ENCODE measurements at regions not wholly inside any gene's neighbourhood (a gene's known extent, or its start where the extent isn't known, plus 50 kb on each side); places are given as distances from the start of the nearest gene placed in this dataset.

DNA sequence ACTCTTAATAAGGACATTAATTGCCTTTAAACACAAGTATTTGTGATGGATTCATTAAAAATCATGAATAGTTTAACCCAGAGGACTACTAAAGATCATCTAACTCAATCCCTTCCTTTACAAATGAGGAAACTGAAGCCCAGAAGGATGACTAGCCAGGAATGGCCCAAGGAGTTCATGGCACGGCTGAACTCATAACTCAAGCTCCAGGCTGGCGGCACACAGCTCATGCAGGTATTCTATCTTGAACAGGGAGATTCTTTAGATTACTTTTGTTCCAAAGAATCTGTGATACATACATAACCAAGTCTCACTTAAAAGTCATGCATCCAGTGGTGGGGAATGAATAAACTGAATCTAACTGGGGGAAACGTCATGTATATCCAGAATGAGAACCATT is 495.5 kb downstream of the ACTL7B start:
- TF ChIP-seq, protein P1, sequence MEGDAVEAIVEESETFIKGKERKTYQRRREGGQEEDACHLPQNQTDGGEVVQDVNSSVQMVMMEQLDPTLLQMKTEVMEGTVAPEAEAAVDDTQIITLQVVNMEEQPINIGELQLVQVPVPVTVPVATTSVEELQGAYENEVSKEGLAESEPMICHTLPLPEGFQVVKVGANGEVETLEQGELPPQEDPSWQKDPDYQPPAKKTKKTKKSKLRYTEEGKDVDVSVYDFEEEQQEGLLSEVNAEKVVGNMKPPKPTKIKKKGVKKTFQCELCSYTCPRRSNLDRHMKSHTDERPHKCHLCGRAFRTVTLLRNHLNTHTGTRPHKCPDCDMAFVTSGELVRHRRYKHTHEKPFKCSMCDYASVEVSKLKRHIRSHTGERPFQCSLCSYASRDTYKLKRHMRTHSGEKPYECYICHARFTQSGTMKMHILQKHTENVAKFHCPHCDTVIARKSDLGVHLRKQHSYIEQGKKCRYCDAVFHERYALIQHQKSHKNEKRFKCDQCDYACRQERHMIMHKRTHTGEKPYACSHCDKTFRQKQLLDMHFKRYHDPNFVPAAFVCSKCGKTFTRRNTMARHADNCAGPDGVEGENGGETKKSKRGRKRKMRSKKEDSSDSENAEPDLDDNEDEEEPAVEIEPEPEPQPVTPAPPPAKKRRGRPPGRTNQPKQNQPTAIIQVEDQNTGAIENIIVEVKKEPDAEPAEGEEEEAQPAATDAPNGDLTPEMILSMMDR (conservative IDR thresholded peaks at IDR 0.05; ENCODE audit: low read depth in 2 of 2) = no peak
- TF ChIP-seq EZH2 (IDR thresholded peaks at IDR 0.05; ENCODE audit: low read depth, unreplicated experiment) (no peak), CREB1 (CRISPR knock-in tag; IDR thresholded peaks at IDR 0.05; ENCODE audit: low read depth) (no peak), EZH2phosphoT487 (IDR thresholded peaks at IDR 0.05; ENCODE audit: unreplicated experiment) (no peak), POLR2AphosphoS5 (IDR thresholded peaks at IDR 0.05; ENCODE audit: low read depth) (no peak), STAT1 (IDR thresholded peaks at IDR 0.05; ENCODE audit: unreplicated experiment) (no peak)
- TF ChIP-seq, protein P2, sequence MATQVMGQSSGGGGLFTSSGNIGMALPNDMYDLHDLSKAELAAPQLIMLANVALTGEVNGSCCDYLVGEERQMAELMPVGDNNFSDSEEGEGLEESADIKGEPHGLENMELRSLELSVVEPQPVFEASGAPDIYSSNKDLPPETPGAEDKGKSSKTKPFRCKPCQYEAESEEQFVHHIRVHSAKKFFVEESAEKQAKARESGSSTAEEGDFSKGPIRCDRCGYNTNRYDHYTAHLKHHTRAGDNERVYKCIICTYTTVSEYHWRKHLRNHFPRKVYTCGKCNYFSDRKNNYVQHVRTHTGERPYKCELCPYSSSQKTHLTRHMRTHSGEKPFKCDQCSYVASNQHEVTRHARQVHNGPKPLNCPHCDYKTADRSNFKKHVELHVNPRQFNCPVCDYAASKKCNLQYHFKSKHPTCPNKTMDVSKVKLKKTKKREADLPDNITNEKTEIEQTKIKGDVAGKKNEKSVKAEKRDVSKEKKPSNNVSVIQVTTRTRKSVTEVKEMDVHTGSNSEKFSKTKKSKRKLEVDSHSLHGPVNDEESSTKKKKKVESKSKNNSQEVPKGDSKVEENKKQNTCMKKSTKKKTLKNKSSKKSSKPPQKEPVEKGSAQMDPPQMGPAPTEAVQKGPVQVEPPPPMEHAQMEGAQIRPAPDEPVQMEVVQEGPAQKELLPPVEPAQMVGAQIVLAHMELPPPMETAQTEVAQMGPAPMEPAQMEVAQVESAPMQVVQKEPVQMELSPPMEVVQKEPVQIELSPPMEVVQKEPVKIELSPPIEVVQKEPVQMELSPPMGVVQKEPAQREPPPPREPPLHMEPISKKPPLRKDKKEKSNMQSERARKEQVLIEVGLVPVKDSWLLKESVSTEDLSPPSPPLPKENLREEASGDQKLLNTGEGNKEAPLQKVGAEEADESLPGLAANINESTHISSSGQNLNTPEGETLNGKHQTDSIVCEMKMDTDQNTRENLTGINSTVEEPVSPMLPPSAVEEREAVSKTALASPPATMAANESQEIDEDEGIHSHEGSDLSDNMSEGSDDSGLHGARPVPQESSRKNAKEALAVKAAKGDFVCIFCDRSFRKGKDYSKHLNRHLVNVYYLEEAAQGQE (IDR thresholded peaks at IDR 0.05; ENCODE audit: unreplicated experiment) = no peak
- TF ChIP-seq, protein P3, sequence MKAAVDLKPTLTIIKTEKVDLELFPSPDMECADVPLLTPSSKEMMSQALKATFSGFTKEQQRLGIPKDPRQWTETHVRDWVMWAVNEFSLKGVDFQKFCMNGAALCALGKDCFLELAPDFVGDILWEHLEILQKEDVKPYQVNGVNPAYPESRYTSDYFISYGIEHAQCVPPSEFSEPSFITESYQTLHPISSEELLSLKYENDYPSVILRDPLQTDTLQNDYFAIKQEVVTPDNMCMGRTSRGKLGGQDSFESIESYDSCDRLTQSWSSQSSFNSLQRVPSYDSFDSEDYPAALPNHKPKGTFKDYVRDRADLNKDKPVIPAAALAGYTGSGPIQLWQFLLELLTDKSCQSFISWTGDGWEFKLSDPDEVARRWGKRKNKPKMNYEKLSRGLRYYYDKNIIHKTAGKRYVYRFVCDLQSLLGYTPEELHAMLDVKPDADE (IDR thresholded peaks at IDR 0.05) = no peak

Data from GM23338 (cell line).